ENCODE measurements at regions not wholly inside any gene's neighbourhood (a gene's known extent, or its start where the extent isn't known, plus 50 kb on each side); places are given as distances from the start of the nearest gene placed in this dataset.

GRCh38 chr2:103656558-103656957, 894.7 kb downstream of the TMEM182 start:
- no peak overlapping the region for H4K8ac ChIP-seq (ENCODE audit: low read depth, low read length)
- H3K9me3 ChIP-seq (replicated peaks in 1 of 2; ENCODE audit: control insufficient read depth in 2 of 2, insufficient read depth in 1 of 2, low read depth in 1 of 2, low read length in 2 of 2) = no peaks in the 10 kb centered on the region
- H3K27me3 ChIP-seq (ENCODE audit: control insufficient read depth in 3 of 3, insufficient read depth in 3 of 3, low read depth in 1 of 3, low read length in 3 of 3) = no peaks in the 10 kb centered on the region
- H4K91ac ChIP-seq (ENCODE audit: low read depth, low read length, poor library complexity) = no peak overlapping the region
- no CpG with 5 or more reads among the region's 3 CpGs for WGBS, 2 donors (ENCODE audit: extremely low coverage in 2 of 2, insufficient read length in 2 of 2, insufficient replicate concordance in 1 of 2)
- H3K18ac ChIP-seq (ENCODE audit: low read length) = no peak overlapping the region
- no peaks in the 10 kb centered on the region for H3K79me1 ChIP-seq (ENCODE audit: low read depth, low read length)
- no peak overlapping the region for H2BK5ac ChIP-seq (ENCODE audit: low read length)
- H2AK5ac ChIP-seq (ENCODE audit: low read depth, low read length) = no peak overlapping the region
- H3K4me3 ChIP-seq (ENCODE audit: low read length in 2 of 2) = no peak overlapping the region
- H3K4ac ChIP-seq (ENCODE audit: low read length) = no peak overlapping the region
- no peak overlapping the region for H3K9ac ChIP-seq (ENCODE audit: low read depth, low read length, poor library complexity)
- no peak overlapping the region for H2BK120ac ChIP-seq (ENCODE audit: low read depth, low read length)
- no peak overlapping the region for H2BK12ac ChIP-seq (ENCODE audit: low read length)
- no peak overlapping the region for H3K4me2 ChIP-seq (ENCODE audit: insufficient read depth, low read length, poor library complexity, severe bottlenecking)
- H2BK15ac ChIP-seq (ENCODE audit: low read length) = no peak overlapping the region
- no peak overlapping the region for H3K27ac ChIP-seq (replicated peaks; ENCODE audit: low read length)
- H3K14ac ChIP-seq (ENCODE audit: low read length) = no peak overlapping the region
- no peak overlapping the region for H2AFZ ChIP-seq (ENCODE audit: low read length)
- H3K23ac ChIP-seq (ENCODE audit: low read depth, low read length, poor library complexity) = no peak overlapping the region
- peak; percentile 12 for DNase-seq (ENCODE audit: low spot score)
- no peaks in the 10 kb centered on the region for H3K4me1 ChIP-seq (ENCODE audit: control insufficient read depth in 2 of 2, insufficient read depth in 1 of 2, low read depth in 1 of 2, low read length in 2 of 2)
- H3K36me3 ChIP-seq (replicated peaks in 1 of 2; ENCODE audit: control insufficient read depth in 2 of 2, insufficient read depth in 2 of 2, low read length in 2 of 2) = no peaks in the 10 kb centered on the region

GRCh38 chr2:103660519-103660918, 898.7 kb downstream of the TMEM182 start:
- no peak overlapping the region for H3K4me3 ChIP-seq (ENCODE audit: low read length in 2 of 2)
- H3K9ac ChIP-seq (ENCODE audit: low read depth, low read length, poor library complexity) = no peak overlapping the region
- no peak overlapping the region for H2BK12ac ChIP-seq (ENCODE audit: low read length)
- no peaks in the 10 kb centered on the region for H3K79me1 ChIP-seq (ENCODE audit: low read depth, low read length)
- H3K27ac ChIP-seq (replicated peaks; ENCODE audit: low read length) = no peak overlapping the region
- no peak overlapping the region for H3K4me2 ChIP-seq (ENCODE audit: insufficient read depth, low read length, poor library complexity, severe bottlenecking)
- no peaks in the 10 kb centered on the region for H3K9me3 ChIP-seq (replicated peaks in 1 of 2; ENCODE audit: control insufficient read depth in 2 of 2, insufficient read depth in 1 of 2, low read depth in 1 of 2, low read length in 2 of 2)
- H3K36me3 ChIP-seq (replicated peaks in 1 of 2; ENCODE audit: control insufficient read depth in 2 of 2, insufficient read depth in 2 of 2, low read length in 2 of 2) = no peaks in the 10 kb centered on the region
- no peak overlapping the region for H2AFZ ChIP-seq (ENCODE audit: low read length)
- no peak for DNase-seq (ENCODE audit: low spot score)
- H2BK5ac ChIP-seq (ENCODE audit: low read length) = no peak overlapping the region
- no peak overlapping the region for H3K23ac ChIP-seq (ENCODE audit: low read depth, low read length, poor library complexity)
- no peak overlapping the region for H2AK5ac ChIP-seq (ENCODE audit: low read depth, low read length)
- H3K18ac ChIP-seq (ENCODE audit: low read length) = no peak overlapping the region
- no peaks in the 10 kb centered on the region for H3K27me3 ChIP-seq (ENCODE audit: control insufficient read depth in 3 of 3, insufficient read depth in 3 of 3, low read depth in 1 of 3, low read length in 3 of 3)
- no peak overlapping the region for H4K8ac ChIP-seq (ENCODE audit: low read depth, low read length)
- H4K91ac ChIP-seq (ENCODE audit: low read depth, low read length, poor library complexity) = no peak overlapping the region
- no peak overlapping the region for H2BK15ac ChIP-seq (ENCODE audit: low read length)
- no peak overlapping the region for H2BK120ac ChIP-seq (ENCODE audit: low read depth, low read length)
- H3K4ac ChIP-seq (ENCODE audit: low read length) = no peak overlapping the region
- no peaks in the 10 kb centered on the region for H3K4me1 ChIP-seq (ENCODE audit: control insufficient read depth in 2 of 2, insufficient read depth in 1 of 2, low read depth in 1 of 2, low read length in 2 of 2)
- no peak overlapping the region for H3K14ac ChIP-seq (ENCODE audit: low read length)

- no peak overlapping the region for H3K23ac ChIP-seq (ENCODE audit: low read depth, low read length, poor library complexity)
- no peak overlapping the region for H3K18ac ChIP-seq (ENCODE audit: low read length)
- no peak overlapping the region for H2BK5ac ChIP-seq (ENCODE audit: low read length)
- no peak overlapping the region for H2BK12ac ChIP-seq (ENCODE audit: low read length)
- no peak overlapping the region for H4K8ac ChIP-seq (ENCODE audit: low read depth, low read length)
- H3K27ac ChIP-seq (replicated peaks; ENCODE audit: low read length) = no peak overlapping the region
- no peaks in the 10 kb centered on the region for H3K79me1 ChIP-seq (ENCODE audit: low read depth, low read length)
- H2BK120ac ChIP-seq (ENCODE audit: low read depth, low read length) = no peak overlapping the region
- no peak overlapping the region for H2AK5ac ChIP-seq (ENCODE audit: low read depth, low read length)
- no peaks in the 10 kb centered on the region for H3K27me3 ChIP-seq (ENCODE audit: control insufficient read depth in 3 of 3, insufficient read depth in 3 of 3, low read depth in 1 of 3, low read length in 3 of 3)
- no peak overlapping the region for H3K4me3 ChIP-seq (ENCODE audit: low read length in 2 of 2)
- H3K14ac ChIP-seq (ENCODE audit: low read length) = no peak overlapping the region
- H2AFZ ChIP-seq (ENCODE audit: low read length) = no peak overlapping the region
- H2BK15ac ChIP-seq (ENCODE audit: low read length) = no peak overlapping the region
- WGBS, 2 donors (ENCODE audit: extremely low coverage in 2 of 2, insufficient read length in 2 of 2, insufficient replicate concordance in 1 of 2) = no CpG with 5 or more reads among the region's 1 CpG
- H3K4ac ChIP-seq (ENCODE audit: low read length) = no peak overlapping the region
- H3K9ac ChIP-seq (ENCODE audit: low read depth, low read length, poor library complexity) = no peak overlapping the region
- no peaks in the 10 kb centered on the region for H3K36me3 ChIP-seq (replicated peaks in 1 of 2; ENCODE audit: control insufficient read depth in 2 of 2, insufficient read depth in 2 of 2, low read length in 2 of 2)
- H3K4me2 ChIP-seq (ENCODE audit: insufficient read depth, low read length, poor library complexity, severe bottlenecking) = no peak overlapping the region
- no peaks in the 10 kb centered on the region for H3K9me3 ChIP-seq (replicated peaks in 1 of 2; ENCODE audit: control insufficient read depth in 2 of 2, insufficient read depth in 1 of 2, low read depth in 1 of 2, low read length in 2 of 2)
- DNase-seq (ENCODE audit: low spot score) = no peak
- H3K4me1 ChIP-seq (ENCODE audit: control insufficient read depth in 2 of 2, insufficient read depth in 1 of 2, low read depth in 1 of 2, low read length in 2 of 2) = no peaks in the 10 kb centered on the region
- H4K91ac ChIP-seq (ENCODE audit: low read depth, low read length, poor library complexity) = no peak overlapping the region
Measured at GRCh38 chr2:103660947-103661346, 899.1 kb downstream of the TMEM182 start.

GRCh38 chr2:103664690-103665089, 902.9 kb downstream of the TMEM182 start:
- H3K79me1 ChIP-seq (ENCODE audit: low read depth, low read length) = no peaks in the 10 kb centered on the region
- H4K8ac ChIP-seq (ENCODE audit: low read depth, low read length) = no peak overlapping the region
- no peak overlapping the region for H2BK120ac ChIP-seq (ENCODE audit: low read depth, low read length)
- H2BK12ac ChIP-seq (ENCODE audit: low read length) = no peak overlapping the region
- no peaks in the 10 kb centered on the region for H3K4me1 ChIP-seq (ENCODE audit: control insufficient read depth in 2 of 2, insufficient read depth in 1 of 2, low read depth in 1 of 2, low read length in 2 of 2)
- no peak overlapping the region for H2BK5ac ChIP-seq (ENCODE audit: low read length)
- H3K9ac ChIP-seq (ENCODE audit: low read depth, low read length, poor library complexity) = no peak overlapping the region
- H3K36me3 ChIP-seq (replicated peaks in 1 of 2; ENCODE audit: control insufficient read depth in 2 of 2, insufficient read depth in 2 of 2, low read length in 2 of 2) = no peaks in the 10 kb centered on the region
- no peak overlapping the region for H3K27ac ChIP-seq (replicated peaks; ENCODE audit: low read length)
- DNase-seq (ENCODE audit: low spot score) = no peak
- no peak overlapping the region for H3K18ac ChIP-seq (ENCODE audit: low read length)
- no peak overlapping the region for H2AFZ ChIP-seq (ENCODE audit: low read length)
- no peak overlapping the region for H2AK5ac ChIP-seq (ENCODE audit: low read depth, low read length)
- no peaks in the 10 kb centered on the region for H3K27me3 ChIP-seq (ENCODE audit: control insufficient read depth in 3 of 3, insufficient read depth in 3 of 3, low read depth in 1 of 3, low read length in 3 of 3)
- no peak overlapping the region for H3K4me3 ChIP-seq (ENCODE audit: low read length in 2 of 2)
- H3K14ac ChIP-seq (ENCODE audit: low read length) = no peak overlapping the region
- no peak overlapping the region for H3K4ac ChIP-seq (ENCODE audit: low read length)
- H4K91ac ChIP-seq (ENCODE audit: low read depth, low read length, poor library complexity) = no peak overlapping the region
- H2BK15ac ChIP-seq (ENCODE audit: low read length) = no peak overlapping the region
- no peaks in the 10 kb centered on the region for H3K9me3 ChIP-seq (replicated peaks in 1 of 2; ENCODE audit: control insufficient read depth in 2 of 2, insufficient read depth in 1 of 2, low read depth in 1 of 2, low read length in 2 of 2)
- WGBS, 2 donors (ENCODE audit: extremely low coverage in 2 of 2, insufficient read length in 2 of 2, insufficient replicate concordance in 1 of 2) = no CpG with 5 or more reads among the region's 4 CpGs
- no peak overlapping the region for H3K23ac ChIP-seq (ENCODE audit: low read depth, low read length, poor library complexity)
- H3K4me2 ChIP-seq (ENCODE audit: insufficient read depth, low read length, poor library complexity, severe bottlenecking) = no peak overlapping the region

Data from neuronal stem cell (in vitro differentiated cells).